ENCODE measurements at regions not wholly inside any gene's neighbourhood (a gene's known extent, or its start where the extent isn't known, plus 50 kb on each side); places are given as distances from the start of the nearest gene placed in this dataset.

DNA sequence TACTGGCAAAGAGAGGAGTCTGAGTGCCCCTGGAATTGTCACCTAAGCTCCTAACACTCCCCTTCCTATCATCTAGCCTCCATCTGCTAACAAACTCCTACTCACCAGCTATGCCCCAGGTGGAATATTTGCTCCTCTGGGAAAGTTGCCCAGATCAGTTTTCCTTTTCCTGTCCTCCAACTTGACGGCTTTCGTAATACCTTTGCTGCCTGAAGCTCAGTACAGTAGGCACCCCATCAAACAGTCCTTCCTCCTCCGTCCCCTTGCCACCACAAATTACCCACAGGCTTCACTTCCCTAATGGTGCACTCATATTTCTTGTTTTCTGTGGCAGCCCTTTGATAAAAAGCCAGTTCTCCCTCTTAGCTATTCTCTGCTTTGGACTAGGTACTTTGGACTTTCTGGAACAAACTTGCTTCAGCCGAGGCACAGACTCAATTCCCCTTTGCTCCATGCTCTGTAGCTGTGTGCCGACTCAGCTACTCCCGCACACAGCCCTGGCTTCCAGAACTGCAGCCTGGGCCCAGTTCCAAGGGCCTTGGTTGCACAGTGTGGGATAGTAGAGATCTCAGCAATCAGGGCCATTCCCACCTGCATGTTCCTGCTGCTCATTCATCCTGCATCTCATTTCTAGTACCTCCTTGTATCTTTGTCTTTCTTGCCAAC is 605.1 kb downstream of the BCOR start:
- no peak overlapping the region for H3K4me2 ChIP-seq (ENCODE audit: low read length)
- no peak overlapping the region for H3K27ac ChIP-seq (ENCODE audit: low read depth, low read length)
- no peak for DNase-seq (ENCODE audit: low read depth, low spot score)
- H3K4me1 ChIP-seq (ENCODE audit: control insufficient read depth in 1 of 2, insufficient read depth in 2 of 2, low read length in 2 of 2) = no peaks in the 10 kb centered on the region
- intact Hi-C loops (cut with micrococcal nuclease) = no loop called here
- H3K9me3 ChIP-seq (ENCODE audit: control insufficient read depth in 1 of 2, insufficient read depth in 1 of 2, low read depth in 1 of 2, low read length in 2 of 2) = no peaks in the 10 kb centered on the region
- H3K36me3 ChIP-seq (ENCODE audit: control insufficient read depth in 1 of 2, insufficient read depth in 2 of 2, low read length in 2 of 2) = no peaks in the 10 kb centered on the region
- no peak for ATAC-seq
- no peaks in the 10 kb centered on the region for H3K27me3 ChIP-seq (ENCODE audit: insufficient read depth, low read length)
- H3K79me2 ChIP-seq (ENCODE audit: insufficient read depth, low read length) = no peaks in the 10 kb centered on the region
- H3K4me3 ChIP-seq (replicated peaks in 1 of 2; ENCODE audit: low read depth in 1 of 2, low read length in 2 of 2) = no peak overlapping the region
- no peak for TF ChIP-seq RAD21 (IDR thresholded peaks at IDR 0.05; ENCODE audit: low read depth)
- no peak for TF ChIP-seq CEBPB (IDR thresholded peaks at IDR 0.05; ENCODE audit: low read depth)
- TF ChIP-seq SP1 (IDR thresholded peaks at IDR 0.05; ENCODE audit: low read depth) = no peak
- TF ChIP-seq EZH2 (IDR thresholded peaks at IDR 0.05) = no peak
- TF ChIP-seq, protein P1, sequence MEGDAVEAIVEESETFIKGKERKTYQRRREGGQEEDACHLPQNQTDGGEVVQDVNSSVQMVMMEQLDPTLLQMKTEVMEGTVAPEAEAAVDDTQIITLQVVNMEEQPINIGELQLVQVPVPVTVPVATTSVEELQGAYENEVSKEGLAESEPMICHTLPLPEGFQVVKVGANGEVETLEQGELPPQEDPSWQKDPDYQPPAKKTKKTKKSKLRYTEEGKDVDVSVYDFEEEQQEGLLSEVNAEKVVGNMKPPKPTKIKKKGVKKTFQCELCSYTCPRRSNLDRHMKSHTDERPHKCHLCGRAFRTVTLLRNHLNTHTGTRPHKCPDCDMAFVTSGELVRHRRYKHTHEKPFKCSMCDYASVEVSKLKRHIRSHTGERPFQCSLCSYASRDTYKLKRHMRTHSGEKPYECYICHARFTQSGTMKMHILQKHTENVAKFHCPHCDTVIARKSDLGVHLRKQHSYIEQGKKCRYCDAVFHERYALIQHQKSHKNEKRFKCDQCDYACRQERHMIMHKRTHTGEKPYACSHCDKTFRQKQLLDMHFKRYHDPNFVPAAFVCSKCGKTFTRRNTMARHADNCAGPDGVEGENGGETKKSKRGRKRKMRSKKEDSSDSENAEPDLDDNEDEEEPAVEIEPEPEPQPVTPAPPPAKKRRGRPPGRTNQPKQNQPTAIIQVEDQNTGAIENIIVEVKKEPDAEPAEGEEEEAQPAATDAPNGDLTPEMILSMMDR (IDR thresholded peaks at IDR 0.05 in 2 of 3, conservative IDR thresholded peaks at IDR 0.05 in 1 of 3; ENCODE audit: borderline replicate concordance in 1 of 3, insufficient read depth in 1 of 3, low read depth in 2 of 3, low read length in 2 of 3) = no peak
- TF ChIP-seq POLR2AphosphoS5 (IDR thresholded peaks at IDR 0.05; ENCODE audit: low read depth, low read length) = no peak
- TF ChIP-seq EZH2phosphoT487 (IDR thresholded peaks at IDR 0.05; ENCODE audit: borderline replicate concordance) = no peak
- TF ChIP-seq, protein P2, sequence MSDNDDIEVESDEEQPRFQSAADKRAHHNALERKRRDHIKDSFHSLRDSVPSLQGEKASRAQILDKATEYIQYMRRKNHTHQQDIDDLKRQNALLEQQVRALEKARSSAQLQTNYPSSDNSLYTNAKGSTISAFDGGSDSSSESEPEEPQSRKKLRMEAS (IDR thresholded peaks at IDR 0.05) = no peak
- TF ChIP-seq, protein P3, sequence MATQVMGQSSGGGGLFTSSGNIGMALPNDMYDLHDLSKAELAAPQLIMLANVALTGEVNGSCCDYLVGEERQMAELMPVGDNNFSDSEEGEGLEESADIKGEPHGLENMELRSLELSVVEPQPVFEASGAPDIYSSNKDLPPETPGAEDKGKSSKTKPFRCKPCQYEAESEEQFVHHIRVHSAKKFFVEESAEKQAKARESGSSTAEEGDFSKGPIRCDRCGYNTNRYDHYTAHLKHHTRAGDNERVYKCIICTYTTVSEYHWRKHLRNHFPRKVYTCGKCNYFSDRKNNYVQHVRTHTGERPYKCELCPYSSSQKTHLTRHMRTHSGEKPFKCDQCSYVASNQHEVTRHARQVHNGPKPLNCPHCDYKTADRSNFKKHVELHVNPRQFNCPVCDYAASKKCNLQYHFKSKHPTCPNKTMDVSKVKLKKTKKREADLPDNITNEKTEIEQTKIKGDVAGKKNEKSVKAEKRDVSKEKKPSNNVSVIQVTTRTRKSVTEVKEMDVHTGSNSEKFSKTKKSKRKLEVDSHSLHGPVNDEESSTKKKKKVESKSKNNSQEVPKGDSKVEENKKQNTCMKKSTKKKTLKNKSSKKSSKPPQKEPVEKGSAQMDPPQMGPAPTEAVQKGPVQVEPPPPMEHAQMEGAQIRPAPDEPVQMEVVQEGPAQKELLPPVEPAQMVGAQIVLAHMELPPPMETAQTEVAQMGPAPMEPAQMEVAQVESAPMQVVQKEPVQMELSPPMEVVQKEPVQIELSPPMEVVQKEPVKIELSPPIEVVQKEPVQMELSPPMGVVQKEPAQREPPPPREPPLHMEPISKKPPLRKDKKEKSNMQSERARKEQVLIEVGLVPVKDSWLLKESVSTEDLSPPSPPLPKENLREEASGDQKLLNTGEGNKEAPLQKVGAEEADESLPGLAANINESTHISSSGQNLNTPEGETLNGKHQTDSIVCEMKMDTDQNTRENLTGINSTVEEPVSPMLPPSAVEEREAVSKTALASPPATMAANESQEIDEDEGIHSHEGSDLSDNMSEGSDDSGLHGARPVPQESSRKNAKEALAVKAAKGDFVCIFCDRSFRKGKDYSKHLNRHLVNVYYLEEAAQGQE (IDR thresholded peaks at IDR 0.05; ENCODE audit: low read depth) = no peak
- TF ChIP-seq SIN3A (IDR thresholded peaks at IDR 0.05; ENCODE audit: low read depth) = no peak
- TF ChIP-seq TCF7L2 (IDR thresholded peaks at IDR 0.05; ENCODE audit: borderline replicate concordance, extremely low read depth, insufficient read depth, insufficient read length) = no peak
- TF ChIP-seq SRF (IDR thresholded peaks at IDR 0.05; ENCODE audit: low read depth) = no peak
- TF ChIP-seq POLR2A (IDR thresholded peaks at IDR 0.05; ENCODE audit: borderline replicate concordance, extremely low read depth, insufficient read depth, insufficient read length) = no peak
- no peak for TF ChIP-seq FOSL1 (IDR thresholded peaks at IDR 0.05; ENCODE audit: low read depth)
- TF ChIP-seq ELF1 (IDR thresholded peaks at IDR 0.05; ENCODE audit: borderline replicate concordance, low read depth) = no peak
- TF ChIP-seq, protein P4, sequence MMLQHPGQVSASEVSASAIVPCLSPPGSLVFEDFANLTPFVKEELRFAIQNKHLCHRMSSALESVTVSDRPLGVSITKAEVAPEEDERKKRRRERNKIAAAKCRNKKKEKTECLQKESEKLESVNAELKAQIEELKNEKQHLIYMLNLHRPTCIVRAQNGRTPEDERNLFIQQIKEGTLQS (IDR thresholded peaks at IDR 0.05) = no peak
- no peak for TF ChIP-seq JUND (IDR thresholded peaks at IDR 0.05)
- TF ChIP-seq, protein P5, sequence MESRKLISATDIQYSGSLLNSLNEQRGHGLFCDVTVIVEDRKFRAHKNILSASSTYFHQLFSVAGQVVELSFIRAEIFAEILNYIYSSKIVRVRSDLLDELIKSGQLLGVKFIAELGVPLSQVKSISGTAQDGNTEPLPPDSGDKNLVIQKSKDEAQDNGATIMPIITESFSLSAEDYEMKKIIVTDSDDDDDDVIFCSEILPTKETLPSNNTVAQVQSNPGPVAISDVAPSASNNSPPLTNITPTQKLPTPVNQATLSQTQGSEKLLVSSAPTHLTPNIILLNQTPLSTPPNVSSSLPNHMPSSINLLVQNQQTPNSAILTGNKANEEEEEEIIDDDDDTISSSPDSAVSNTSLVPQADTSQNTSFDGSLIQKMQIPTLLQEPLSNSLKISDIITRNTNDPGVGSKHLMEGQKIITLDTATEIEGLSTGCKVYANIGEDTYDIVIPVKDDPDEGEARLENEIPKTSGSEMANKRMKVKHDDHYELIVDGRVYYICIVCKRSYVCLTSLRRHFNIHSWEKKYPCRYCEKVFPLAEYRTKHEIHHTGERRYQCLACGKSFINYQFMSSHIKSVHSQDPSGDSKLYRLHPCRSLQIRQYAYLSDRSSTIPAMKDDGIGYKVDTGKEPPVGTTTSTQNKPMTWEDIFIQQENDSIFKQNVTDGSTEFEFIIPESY (IDR thresholded peaks at IDR 0.05; ENCODE audit: extremely low read depth, insufficient replicate concordance, low read length) = no peak
- TF ChIP-seq EGR1 (IDR thresholded peaks at IDR 0.05; ENCODE audit: low read depth) = no peak
- no peak for TF ChIP-seq CBX3 (IDR thresholded peaks at IDR 0.05; ENCODE audit: low read depth)
- no TSS peak for BruUV-seq (replicated peaks)
- no peaks in the 10 kb centered on the region for H4K20me1 ChIP-seq (ENCODE audit: insufficient read depth)
- RAD21 ChIA-PET (ENCODE audit: low non-redundant PET in 1 of 2, low total read pairs in 2 of 2, uncharacterized antibody in 2 of 2, unreplicated experiment in 2 of 2) = no interaction called here
- CTCF ChIA-PET = no interaction called here
- H2AFZ ChIP-seq (ENCODE audit: low read depth, low read length, poor library complexity, severe bottlenecking) = no peak overlapping the region
- POLR2A ChIA-PET = no interaction called here
- H3K9ac ChIP-seq (ENCODE audit: low read length) = no peak overlapping the region
- H3K9me2 ChIP-seq (ENCODE audit: insufficient read depth) = no peaks in the 10 kb centered on the region

All from HCT116 (cell line).